Ectodermal cell (in vitro differentiated cells): ENCODE measurements at regions not wholly inside any gene's neighbourhood (a gene's known extent, or its start where the extent isn't known, plus 50 kb on each side); places are given as distances from the start of the nearest gene placed in this dataset.

Experiments
- H3K27ac ChIP-seq: 2 replicates; pipeline ENCODE4 v1.7.0; 2013; ENCODE audit warnings: mild to moderate bottlenecking, low read depth, low read length; ENCODE audit not compliant: insufficient read depth, poor library complexity, severe bottlenecking
- H3K27me3 ChIP-seq: 2 replicates; pipeline ENCODE4 v1.7.0; 2013; ENCODE audit warnings: mild to moderate bottlenecking, low read length; ENCODE audit not compliant: insufficient read depth, control insufficient read depth, poor library complexity, severe bottlenecking
- H3K36me3 ChIP-seq: one replicate; pipeline ENCODE4 v1.7.0; 2013; ENCODE audit warnings: low read length; ENCODE audit not compliant: control insufficient read depth, insufficient read depth
- H3K4me1 ChIP-seq: one replicate; pipeline ENCODE4 v1.7.0; 2013; ENCODE audit warnings: low read length; ENCODE audit not compliant: control insufficient read depth, insufficient read depth
- H3K4me3 ChIP-seq: 2 replicates; pipeline ENCODE4 v1.7.0; 2013; ENCODE audit warnings: low read depth, low read length, control low read depth; ENCODE audit not compliant: insufficient read depth
- H3K9me3 ChIP-seq: 2 replicates; pipeline ENCODE4 v1.7.0; 2013; ENCODE audit warnings: mild to moderate bottlenecking, low read length, moderate library complexity; ENCODE audit not compliant: control insufficient read depth
- WGBS, 2 experiments: methylation state at CpG; one replicate each; pipeline ENCODE4 v1.1.7; 2013; ENCODE audit warnings: missing lambda C conversion rate in 2 of 2; 5-methylcytosine and 5-hydroxymethylcytosine counted together

GRCh38 chr4:14807856-14808255 is 194.4 kb upstream of the CPEB2 start:
- H3K27me3 ChIP-seq, result no peaks in the 10 kb centered on the region
- no peaks in the 10 kb centered on the region for H3K4me1 ChIP-seq
- WGBS, 2 experiments, result 86 to 92% methylated on average over 4 of the region's 4 CpGs
- no peak overlapping the region for H3K27ac ChIP-seq
- no peak overlapping the region for H3K4me3 ChIP-seq
- no peaks in the 10 kb centered on the region for H3K9me3 ChIP-seq
- no peaks in the 10 kb centered on the region for H3K36me3 ChIP-seq

- WGBS, 2 experiments, result 87 to 97% methylated on average over 1 to 2 of the region's 2 CpGs
- no peaks in the 10 kb centered on the region for H3K9me3 ChIP-seq
These were observed 193.1 kb upstream of the CPEB2 start for GRCh38 chr4:14809203-14809602.

GRCh38 chr4:14810121-14810520 is 192.2 kb upstream of the CPEB2 start:
- H3K27ac ChIP-seq, result no peak overlapping the region
- WGBS, 2 experiments, result 82 to 95% methylated on average over 2 of the region's 2 CpGs
- no peaks in the 10 kb centered on the region for H3K9me3 ChIP-seq
- H3K4me3 ChIP-seq, result no peak overlapping the region
- no peaks in the 10 kb centered on the region for H3K27me3 ChIP-seq
- H3K4me1 ChIP-seq, result no peaks in the 10 kb centered on the region
- H3K36me3 ChIP-seq, result no peaks in the 10 kb centered on the region

More at GRCh38 chr4:14809203-14809602, 193.1 kb upstream of the CPEB2 start:
- Histone ChIP-seq H3K27me3 (no peaks in the 10 kb centered on the region), H3K36me3 (no peaks in the 10 kb centered on the region), H3K27ac (no peak overlapping the region), H3K4me3 (no peak overlapping the region), H3K4me1 (no peaks in the 10 kb centered on the region)

- 86 to 93% methylated on average over 2 of the region's 2 CpGs for WGBS, 2 experiments
These were observed 191.7 kb upstream of the CPEB2 start for GRCh38 chr4:14810568-14810967.

GRCh38 chr4:14812101-14812500 is 190.2 kb upstream of the CPEB2 start:
- H3K36me3 ChIP-seq, result no peaks in the 10 kb centered on the region
- H3K27me3 ChIP-seq, result no peaks in the 10 kb centered on the region
- no peak overlapping the region for H3K4me3 ChIP-seq
- no peaks in the 10 kb centered on the region for H3K4me1 ChIP-seq
- no peaks in the 10 kb centered on the region for H3K9me3 ChIP-seq
- no peak overlapping the region for H3K27ac ChIP-seq
- WGBS, 2 experiments, result no CpG with 5 or more reads among the region's 1 CpG

More at GRCh38 chr4:14810568-14810967, 191.7 kb upstream of the CPEB2 start:
- H3K36me3 ChIP-seq, result no peaks in the 10 kb centered on the region
- no peaks in the 10 kb centered on the region for H3K4me1 ChIP-seq
- H3K27me3 ChIP-seq, result no peaks in the 10 kb centered on the region
- no peak overlapping the region for H3K4me3 ChIP-seq
- H3K9me3 ChIP-seq, result no peaks in the 10 kb centered on the region
- H3K27ac ChIP-seq, result no peak overlapping the region

- no peaks in the 10 kb centered on the region for H3K36me3 ChIP-seq
- no peaks in the 10 kb centered on the region for H3K27me3 ChIP-seq
- H3K4me3 ChIP-seq, result no peak overlapping the region
- no peak overlapping the region for H3K27ac ChIP-seq
- H3K9me3 ChIP-seq, result no peaks in the 10 kb centered on the region
- H3K4me1 ChIP-seq, result no peaks in the 10 kb centered on the region
- 86 to 100% methylated on average over 4 of the region's 4 CpGs for WGBS, 2 experiments
These were observed 185.5 kb upstream of the CPEB2 start for GRCh38 chr4:14816623-14817261.

- H3K4me3 ChIP-seq, result no peak overlapping the region
- no peaks in the 10 kb centered on the region for H3K27me3 ChIP-seq
- no peaks in the 10 kb centered on the region for H3K9me3 ChIP-seq
- 90 to 91% methylated on average over 3 of the region's 3 CpGs for WGBS, 2 experiments
- H3K27ac ChIP-seq, result no peak overlapping the region
- H3K4me1 ChIP-seq, result no peaks in the 10 kb centered on the region
- H3K36me3 ChIP-seq, result no peaks in the 10 kb centered on the region
These were observed 178.1 kb upstream of the CPEB2 start for GRCh38 chr4:14824189-14824588.

- no peaks in the 10 kb centered on the region for H3K27me3 ChIP-seq
- WGBS, 2 experiments, result 93 to 95% methylated on average over 8 of the region's 8 CpGs
- no peak overlapping the region for H3K4me3 ChIP-seq
- no peak overlapping the region for H3K27ac ChIP-seq
- H3K9me3 ChIP-seq, result no peaks in the 10 kb centered on the region
- H3K4me1 ChIP-seq, result no peaks in the 10 kb centered on the region
- H3K36me3 ChIP-seq, result no peaks in the 10 kb centered on the region
These were observed 175.2 kb upstream of the CPEB2 start for GRCh38 chr4:14827111-14827510.

- no peak overlapping the region for H3K4me3 ChIP-seq
- no peaks in the 10 kb centered on the region for H3K27me3 ChIP-seq
- no peak overlapping the region for H3K27ac ChIP-seq
- H3K36me3 ChIP-seq, result no peaks in the 10 kb centered on the region
- no peaks in the 10 kb centered on the region for H3K4me1 ChIP-seq
- 93% methylated on average over 4 of the region's 4 CpGs for WGBS, 2 experiments
- H3K9me3 ChIP-seq, result no peaks in the 10 kb centered on the region
These were observed 172.5 kb upstream of the CPEB2 start for GRCh38 chr4:14829795-14830194.

GRCh38 chr4:14831416-14831815 is 170.9 kb upstream of the CPEB2 start:
- WGBS, 2 experiments, result 91 to 92% methylated on average over 1 of the region's 1 CpG
- H3K4me3 ChIP-seq, result no peak overlapping the region
- H3K4me1 ChIP-seq, result no peaks in the 10 kb centered on the region
- H3K27me3 ChIP-seq, result no peaks in the 10 kb centered on the region
- H3K36me3 ChIP-seq, result no peaks in the 10 kb centered on the region
- H3K9me3 ChIP-seq, result no peaks in the 10 kb centered on the region
- no peak overlapping the region for H3K27ac ChIP-seq

GRCh38 chr4:14833053-14833452 is 169.2 kb upstream of the CPEB2 start:
- no peaks in the 10 kb centered on the region for H3K36me3 ChIP-seq
- WGBS, 2 experiments, result 93 to 98% methylated on average over 3 to 5 of the region's 5 CpGs
- no peaks in the 10 kb centered on the region for H3K4me1 ChIP-seq
- no peaks in the 10 kb centered on the region for H3K9me3 ChIP-seq
- no peaks in the 10 kb centered on the region for H3K27me3 ChIP-seq
- no peak overlapping the region for H3K4me3 ChIP-seq
- H3K27ac ChIP-seq, result no peak overlapping the region
